AML-193 (cell line): ENCODE measurements at regions not wholly inside any gene's neighbourhood (a gene's known extent, or its start where the extent isn't known, plus 50 kb on each side); places are given as distances from the start of the nearest gene placed in this dataset.
"Not testable (repeated sequence)": the region's sequence is repeated elsewhere in the genome, so short reads cannot be mapped to it uniquely, and the experiment has no call there.

Source experiments
- DNase-seq, 2 experiments: peaks; one replicate each; lab custom pipeline; 2025; lab: John Stamatoyannopoulos, UW

- no peak for DNase-seq
These were observed 1018.5 kb downstream of the ADGRL2 start for GRCh38 chr1:82819234-82819633.

GRCh38 chr1:82818586-82818985 lies 1017.9 kb downstream of the ADGRL2 start:
- DNase-seq = no peak

GRCh38 chr1:82813386-82813785 lies 1012.7 kb downstream of the ADGRL2 start:
- DNase-seq = no peak

- no peak for DNase-seq
These were observed 1009.9 kb downstream of the ADGRL2 start for GRCh38 chr1:82810601-82811000.

- DNase-seq = no peak
These were observed 1006.8 kb downstream of the ADGRL2 start for GRCh38 chr1:82807563-82807962.

GRCh38 chr1:82806133-82806532 lies 1005.4 kb downstream of the ADGRL2 start:
- no peak for DNase-seq

- DNase-seq = no peak
These were observed 1000.4 kb downstream of the ADGRL2 start for GRCh38 chr1:82801176-82801575.

- DNase-seq = no peak
These were observed 1000.0 kb downstream of the ADGRL2 start for GRCh38 chr1:82800721-82801120.

- no peak for DNase-seq
These were observed 998.5 kb downstream of the ADGRL2 start for GRCh38 chr1:82799261-82799660.

GRCh38 chr1:82795508-82796149 lies 994.9 kb downstream of the ADGRL2 start:
- no peak for DNase-seq

GRCh38 chr1:82792151-82792550 lies 991.4 kb downstream of the ADGRL2 start:
- no peak for DNase-seq

- DNase-seq = no peak
These were observed 989.8 kb downstream of the ADGRL2 start for GRCh38 chr1:82790556-82790955.

- no peak for DNase-seq
These were observed 987.9 kb downstream of the ADGRL2 start for GRCh38 chr1:82788660-82789059.

- DNase-seq = no peak
These were observed 987.3 kb downstream of the ADGRL2 start for GRCh38 chr1:82788038-82788437.

- no peak for DNase-seq
These were observed 986.1 kb downstream of the ADGRL2 start for GRCh38 chr1:82786883-82787282.

GRCh38 chr1:82785268-82785790 lies 984.6 kb downstream of the ADGRL2 start:
- no peak for DNase-seq

GRCh38 chr1:82783044-82783443 lies 982.3 kb downstream of the ADGRL2 start:
- DNase-seq = no peak

- no peak for DNase-seq
These were observed 981.9 kb downstream of the ADGRL2 start for GRCh38 chr1:82782599-82782998.

- no peak for DNase-seq
These were observed 977.9 kb downstream of the ADGRL2 start for GRCh38 chr1:82778612-82779011.

GRCh38 chr1:82777240-82777639 lies 976.5 kb downstream of the ADGRL2 start:
- DNase-seq = no peak

GRCh38 chr1:82776730-82777129 lies 976.0 kb downstream of the ADGRL2 start:
- DNase-seq = not testable (repeated sequence)

- peak in 1 of 2 experiments; percentile 9 for DNase-seq
These were observed 974.8 kb downstream of the ADGRL2 start for GRCh38 chr1:82775406-82776000.

GRCh38 chr1:82762829-82763532 lies 962.2 kb downstream of the ADGRL2 start:
- no peak for DNase-seq
